GM13976 (cell line): ENCODE measurements at regions not wholly inside any gene's neighbourhood (a gene's known extent, or its start where the extent isn't known, plus 50 kb on each side); places are given as distances from the start of the nearest gene placed in this dataset.

Experiments used
- DNase-seq: peaks from one replicate; pipeline ENCODE4 v3.0.0; 2012; ENCODE audit warnings: low spot score
- CTCF ChIP-seq: IDR thresholded peaks from 2 replicates; pipeline ENCODE4 v1.5.1; 2012; ENCODE audit warnings: borderline replicate concordance, mild to moderate bottlenecking; ENCODE audit not compliant: insufficient read depth; ENCODE audit errors: extremely low read depth, missing control alignments, control extremely low read depth
- in situ Hi-C: fragments of 300-500 bp; cut with MboI; formaldehyde crosslinking; loops from one replicate; pipeline ENCODE4 v1.12.0; 2022; ENCODE audit warnings: low sequenced_read_pairs, mixed read lengths, inconsistent platforms; ENCODE audit not compliant: unreplicated experiment

GRCh38 chr12:92421701-92422100 lies 276.1 kb upstream of the BTG1 start:
- in situ Hi-C loops = no loop called here
- TF ChIP-seq CTCF = no peak
- no peak for DNase-seq

GRCh38 chr12:92421042-92421441 lies 275.4 kb upstream of the BTG1 start:
- in situ Hi-C loops = no loop called here
- DNase-seq = no peak
- TF ChIP-seq CTCF = no peak

- in situ Hi-C loops = no loop called here
- TF ChIP-seq CTCF = no peak
- no peak for DNase-seq
Observed at GRCh38 chr12:92419201-92419600, 273.6 kb upstream of the BTG1 start.

- in situ Hi-C loops = no loop called here
- TF ChIP-seq CTCF = no peak
- DNase-seq = no peak
Observed at GRCh38 chr12:92418381-92418780, 272.7 kb upstream of the BTG1 start.

- TF ChIP-seq CTCF = no peak
- in situ Hi-C loops = no loop called here
- DNase-seq = no peak
Observed at GRCh38 chr12:92417373-92417772, 271.7 kb upstream of the BTG1 start.

GRCh38 chr12:92416385-92416812 lies 270.8 kb upstream of the BTG1 start:
- DNase-seq = no peak

More at GRCh38 chr12:92416385-92416812, 270.8 kb upstream of the BTG1 start:
- in situ Hi-C loops = no loop called here
- TF ChIP-seq CTCF = no peak
